ENCODE measurements at regions not wholly inside any gene's neighbourhood (a gene's known extent, or its start where the extent isn't known, plus 50 kb on each side); places are given as distances from the start of the nearest gene placed in this dataset.
"Not testable (repeated sequence)": the region's sequence is repeated elsewhere in the genome, so short reads cannot be mapped to it uniquely, and the experiment has no call there.

DNA sequence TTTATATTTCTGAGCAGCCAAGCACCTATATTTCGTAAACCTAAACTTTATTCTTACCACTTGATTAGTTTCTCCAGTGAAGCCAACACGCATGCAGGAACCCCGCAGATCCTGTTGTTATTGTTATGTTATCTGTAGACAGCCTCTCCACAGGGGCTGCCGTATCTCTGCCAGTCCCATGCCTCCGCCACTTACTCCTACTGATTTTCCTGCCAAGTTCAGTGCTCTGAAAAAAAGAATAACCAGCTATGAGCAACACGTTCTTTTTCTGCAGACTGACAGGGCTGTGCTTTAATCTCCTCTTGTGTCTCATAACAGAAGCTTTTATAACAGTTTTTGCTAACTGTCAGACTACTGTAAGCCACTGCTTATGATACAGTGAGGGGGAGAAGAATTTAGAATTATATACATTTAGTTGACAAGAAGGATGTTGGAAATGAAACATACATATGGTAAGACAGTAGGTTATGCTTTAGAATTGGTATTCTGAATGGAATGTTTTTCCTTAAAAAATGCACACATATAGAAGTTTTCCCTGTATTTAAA is 347.4 kb downstream of the SI start:
- DNase-seq (ENCODE audit: insufficient read length, low spot score) (no peak), FAIRE-seq (no peak)
- TF ChIP-seq, protein P1, sequence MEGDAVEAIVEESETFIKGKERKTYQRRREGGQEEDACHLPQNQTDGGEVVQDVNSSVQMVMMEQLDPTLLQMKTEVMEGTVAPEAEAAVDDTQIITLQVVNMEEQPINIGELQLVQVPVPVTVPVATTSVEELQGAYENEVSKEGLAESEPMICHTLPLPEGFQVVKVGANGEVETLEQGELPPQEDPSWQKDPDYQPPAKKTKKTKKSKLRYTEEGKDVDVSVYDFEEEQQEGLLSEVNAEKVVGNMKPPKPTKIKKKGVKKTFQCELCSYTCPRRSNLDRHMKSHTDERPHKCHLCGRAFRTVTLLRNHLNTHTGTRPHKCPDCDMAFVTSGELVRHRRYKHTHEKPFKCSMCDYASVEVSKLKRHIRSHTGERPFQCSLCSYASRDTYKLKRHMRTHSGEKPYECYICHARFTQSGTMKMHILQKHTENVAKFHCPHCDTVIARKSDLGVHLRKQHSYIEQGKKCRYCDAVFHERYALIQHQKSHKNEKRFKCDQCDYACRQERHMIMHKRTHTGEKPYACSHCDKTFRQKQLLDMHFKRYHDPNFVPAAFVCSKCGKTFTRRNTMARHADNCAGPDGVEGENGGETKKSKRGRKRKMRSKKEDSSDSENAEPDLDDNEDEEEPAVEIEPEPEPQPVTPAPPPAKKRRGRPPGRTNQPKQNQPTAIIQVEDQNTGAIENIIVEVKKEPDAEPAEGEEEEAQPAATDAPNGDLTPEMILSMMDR (IDR thresholded peaks at IDR 0.05; ENCODE audit: insufficient read depth, missing control alignments), result no peak

DNA sequence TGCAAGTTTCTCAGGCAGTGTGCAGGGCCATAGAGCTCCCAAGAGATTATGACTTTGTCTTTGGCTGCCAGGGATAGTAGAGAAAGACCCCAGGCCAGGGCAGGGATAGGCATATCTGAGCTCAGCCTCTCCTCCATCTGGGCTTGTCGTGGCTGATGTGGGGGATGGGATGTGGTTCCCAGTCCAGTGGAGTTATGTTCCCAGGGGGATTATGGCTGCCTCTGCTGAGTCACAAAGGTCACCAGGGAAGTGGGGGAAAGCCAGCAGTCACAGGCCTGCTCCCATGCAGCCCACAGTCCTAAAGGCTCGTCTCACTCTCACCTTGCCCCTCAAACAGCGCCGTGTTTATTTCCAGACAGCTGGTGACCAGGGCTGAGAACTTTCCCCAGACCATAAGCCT is 354.9 kb downstream of the SI start:
- DNase-seq (ENCODE audit: insufficient read length, low spot score) (no peak), FAIRE-seq (no peak)
- TF ChIP-seq, protein P1 (IDR thresholded peaks at IDR 0.05; ENCODE audit: insufficient read depth, missing control alignments), result no peak

DNA sequence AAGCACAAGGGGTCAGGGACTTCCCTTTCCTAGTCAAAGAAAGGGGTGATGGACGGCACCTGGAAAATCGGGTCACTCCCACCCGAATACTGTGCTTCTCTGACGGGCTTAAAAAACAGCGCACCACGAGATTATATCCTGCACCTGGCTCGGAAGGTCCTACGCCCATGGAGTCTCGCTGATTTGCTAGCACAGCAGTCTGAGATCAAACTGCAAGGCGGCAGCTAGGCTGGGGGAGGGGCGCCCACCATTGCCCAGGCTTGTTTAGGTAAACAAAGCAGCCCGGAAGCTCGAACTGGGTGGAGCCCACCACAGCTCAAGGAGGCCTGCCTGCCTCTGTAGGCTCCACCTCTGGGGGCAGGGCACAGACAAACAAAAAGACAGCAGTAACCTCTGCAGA is 375.5 kb downstream of the SI start:
- DNase-seq (ENCODE audit: insufficient read length, low spot score); FAIRE-seq: not testable (repeated sequence)

DNA sequence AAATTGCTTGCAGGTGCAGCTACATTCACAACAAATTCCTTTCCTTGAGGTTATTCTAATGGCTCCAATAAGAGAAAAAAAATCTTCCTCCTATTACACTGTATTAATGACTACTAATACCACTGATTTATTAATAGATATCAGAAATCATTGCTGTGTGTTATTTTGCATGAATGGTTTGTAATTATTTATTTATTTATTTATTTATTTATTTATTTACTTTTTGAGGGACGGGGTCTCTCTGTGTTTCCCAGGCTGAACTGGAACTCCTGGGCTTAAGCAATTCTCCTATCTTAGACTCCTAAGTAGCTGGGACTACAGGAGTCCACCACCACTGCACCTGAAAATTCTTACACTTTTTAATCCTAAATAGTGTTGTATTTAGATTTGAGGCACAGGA is 390.4 kb downstream of the SI start:
- no peak for DNase-seq (ENCODE audit: insufficient read length, low spot score)
- TF ChIP-seq, protein P1 (IDR thresholded peaks at IDR 0.05; ENCODE audit: insufficient read depth, missing control alignments), result no peak

DNA sequence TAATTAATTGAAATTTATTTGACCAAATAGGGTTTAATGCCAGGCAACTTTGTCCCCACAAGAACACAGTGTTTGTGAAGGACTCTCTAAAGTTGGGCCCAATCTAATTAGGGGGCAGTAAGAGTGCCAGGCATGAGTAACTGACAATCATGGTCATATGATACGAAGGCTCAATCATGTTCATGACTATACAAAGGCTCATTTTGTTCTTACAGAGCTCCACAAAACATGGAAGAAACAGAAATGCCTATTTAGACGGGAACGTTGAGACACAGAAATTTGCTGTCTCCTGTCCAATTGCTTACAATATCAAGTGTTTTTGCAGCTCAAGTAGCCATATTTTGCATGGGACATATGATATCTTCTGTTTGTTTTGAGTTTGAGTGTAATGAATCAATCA is 391.1 kb downstream of the SI start:
- FAIRE-seq (no peak), DNase-seq (ENCODE audit: insufficient read length, low spot score) (no peak)
- TF ChIP-seq, protein P1 (IDR thresholded peaks at IDR 0.05; ENCODE audit: insufficient read depth, missing control alignments), result no peak

More for the DNA sequence above, 390.4 kb downstream of the SI start:
- FAIRE-seq, result no peak

DNA sequence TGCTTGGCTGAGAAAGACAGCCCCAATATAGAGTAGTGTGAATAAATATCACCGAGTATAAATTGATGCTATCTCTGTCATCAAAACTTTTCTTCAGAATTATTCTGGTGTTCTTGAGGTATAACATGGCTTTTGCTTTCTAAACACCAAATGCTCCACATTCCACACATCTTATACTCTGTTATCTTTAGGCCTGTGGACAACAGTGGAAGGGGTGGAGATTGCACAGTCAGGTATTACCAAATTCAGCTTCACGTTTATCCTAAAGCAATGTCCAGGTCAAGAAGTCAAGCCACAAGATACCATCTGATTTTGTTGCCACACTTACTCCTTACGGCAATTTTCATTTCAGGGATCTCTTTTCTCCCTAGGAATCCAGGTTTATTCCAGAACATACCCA is 394.8 kb downstream of the SI start:
- FAIRE-seq, result no peak
- TF ChIP-seq, protein P1 (IDR thresholded peaks at IDR 0.05; ENCODE audit: insufficient read depth, missing control alignments), result no peak
- no peak for DNase-seq (ENCODE audit: insufficient read length, low spot score)

DNA sequence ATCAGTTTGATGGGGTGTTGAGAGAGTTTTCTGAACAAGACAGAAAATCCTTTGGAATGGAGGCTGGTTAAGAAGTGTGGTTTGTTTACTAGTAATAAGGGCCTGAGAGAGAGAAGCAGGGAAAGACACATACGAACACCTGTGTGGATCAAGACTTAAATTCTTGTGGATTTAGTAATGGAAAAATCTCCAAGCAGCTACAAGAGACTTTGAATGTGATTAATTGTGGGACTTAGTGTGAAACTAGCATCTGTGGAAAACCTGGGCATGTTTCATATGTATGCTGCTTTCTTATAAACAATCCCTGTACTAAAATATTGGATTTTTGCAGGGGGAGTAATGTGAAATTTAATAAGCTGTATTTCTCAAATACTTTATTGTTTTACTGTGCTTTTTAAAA is 399.1 kb downstream of the SI start:
- TF ChIP-seq, protein P1 (IDR thresholded peaks at IDR 0.05; ENCODE audit: insufficient read depth, missing control alignments), result no peak
- no peak for FAIRE-seq
- DNase-seq (ENCODE audit: insufficient read length, low spot score), result no peak

DNA sequence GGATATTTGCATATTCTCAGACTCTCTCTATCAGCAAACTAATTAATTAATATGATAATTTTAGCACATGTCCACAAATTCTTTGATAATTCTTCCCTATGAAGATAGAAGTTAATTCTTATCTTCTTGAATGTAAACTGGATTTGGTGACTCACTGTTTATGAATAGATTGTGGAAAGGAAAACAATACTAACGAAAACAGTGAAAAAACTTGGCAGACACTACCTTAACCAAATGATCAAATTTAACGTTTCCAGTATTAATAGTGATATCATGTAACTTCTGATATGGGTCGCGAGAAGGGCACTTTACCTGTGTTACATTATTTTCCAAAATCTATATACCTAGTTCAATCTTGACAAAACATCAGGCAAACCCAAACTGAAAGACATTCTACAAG is 401.0 kb downstream of the SI start:
- FAIRE-seq, result no peak
- TF ChIP-seq, protein P1 (IDR thresholded peaks at IDR 0.05; ENCODE audit: insufficient read depth, missing control alignments), result no peak
- DNase-seq (ENCODE audit: insufficient read length, low spot score), result no peak
